Fibroblast of skin of scalp (primary cell): ENCODE measurements at regions not wholly inside any gene's neighbourhood (a gene's known extent, or its start where the extent isn't known, plus 50 kb on each side); places are given as distances from the start of the nearest gene placed in this dataset.
"Not testable (repeated sequence)": the region's sequence is repeated elsewhere in the genome, so short reads cannot be mapped to it uniquely, and the experiment has no call there.

Experiments used
- DNase-seq: peaks from one replicate; pipeline ENCODE4 v3.0.0-alpha.2; 2013

DNA sequence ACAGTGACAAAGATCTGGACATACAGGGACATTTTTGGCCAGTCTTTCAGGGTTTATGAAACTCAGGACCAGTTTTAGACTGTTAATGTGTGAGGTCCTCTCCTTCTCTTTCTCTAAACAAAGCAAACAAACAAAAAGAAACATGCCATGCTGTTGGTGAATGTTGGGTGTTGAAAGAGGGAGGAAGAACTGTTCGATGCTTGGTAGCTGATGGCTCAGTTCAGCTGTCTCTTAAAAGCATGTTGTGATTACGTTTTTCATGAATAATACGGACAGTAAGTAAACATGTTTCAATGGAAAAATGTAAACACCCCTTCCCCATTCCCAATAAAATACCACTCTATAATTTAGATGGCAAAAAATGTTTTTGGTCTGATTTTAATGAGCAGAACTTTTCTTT, 219.1 kb downstream of the SEC23IP start:
- no peak for DNase-seq

DNA sequence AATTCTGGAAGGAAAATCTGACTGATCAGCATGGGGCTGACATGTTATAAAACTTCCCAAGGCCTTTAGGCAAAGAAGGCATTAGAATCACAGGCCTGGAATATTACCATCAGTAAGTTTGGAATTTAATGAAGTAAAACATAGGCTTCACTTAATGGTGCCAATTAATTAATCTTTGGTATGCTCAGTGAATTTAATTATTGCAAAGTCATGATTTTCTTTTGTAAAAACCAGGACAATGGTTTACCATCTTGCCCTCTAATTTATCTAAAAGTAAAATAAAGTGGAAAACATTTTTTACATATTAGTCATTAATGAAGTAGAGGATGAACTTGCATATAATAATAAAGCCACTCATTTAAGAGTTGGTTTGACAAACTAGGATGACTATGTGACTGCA, 220.3 kb downstream of the SEC23IP start:
- no peak for DNase-seq

DNA sequence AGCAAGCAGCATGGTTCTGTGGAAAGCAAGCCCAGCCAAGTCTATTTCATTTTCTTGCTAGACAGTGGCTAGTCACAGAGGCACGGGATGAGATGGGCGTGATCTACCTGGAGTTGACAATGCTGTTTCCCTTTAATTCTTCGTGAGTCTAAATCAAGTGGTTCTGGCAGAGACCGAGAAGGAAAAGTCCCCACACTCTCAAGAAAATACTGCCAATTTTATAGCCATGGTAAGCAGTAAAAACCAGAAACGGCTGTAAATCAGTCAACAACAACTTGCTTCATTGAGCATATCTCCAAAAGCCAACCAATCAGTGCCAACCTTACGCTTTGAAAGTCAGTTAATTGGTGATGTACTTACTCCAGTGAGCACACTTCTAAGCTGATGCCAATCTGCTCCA, 223.4 kb downstream of the SEC23IP start:
- no peak for DNase-seq

DNA sequence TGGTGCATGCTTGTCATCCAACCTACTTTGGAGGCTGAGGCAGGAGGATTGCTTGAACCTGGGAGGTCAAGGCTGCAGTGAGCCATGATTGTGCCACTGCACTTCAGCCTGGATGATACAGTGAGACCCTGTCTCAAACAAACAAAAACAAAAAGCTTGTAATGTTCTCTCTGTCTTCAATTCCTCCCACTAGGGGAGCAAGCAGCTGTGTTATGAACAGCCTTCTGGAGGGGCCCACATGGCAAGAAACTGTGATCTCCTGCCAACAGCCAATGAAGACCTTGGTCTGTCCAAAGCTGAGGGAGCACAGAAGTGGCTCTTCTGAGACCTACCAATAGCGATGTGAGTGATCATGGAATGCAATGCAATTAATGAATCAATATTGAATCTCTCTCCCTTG, 229.2 kb downstream of the SEC23IP start:
- DNase-seq: no peak

DNA sequence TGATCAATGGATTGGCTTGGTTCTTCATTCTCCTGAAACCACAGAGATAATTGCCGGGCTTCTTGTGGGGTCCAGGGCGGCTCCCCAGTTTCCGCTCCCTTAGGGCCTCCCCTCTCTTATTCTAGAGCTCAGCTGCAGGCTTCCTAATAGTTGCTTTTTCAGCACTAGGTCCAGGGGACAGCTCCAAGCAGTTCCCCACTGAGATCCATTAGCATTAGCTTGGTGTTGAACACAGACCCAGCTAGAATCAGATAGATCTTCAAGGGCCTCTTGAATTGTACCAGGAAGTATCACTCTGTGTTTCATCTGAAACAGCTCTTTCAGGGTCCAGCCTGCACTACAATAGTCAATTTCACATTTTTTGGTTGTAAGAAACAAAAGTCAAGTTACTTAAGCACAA, 238.7 kb downstream of the SEC23IP start:
- DNase-seq: peak; percentile 4

DNA sequence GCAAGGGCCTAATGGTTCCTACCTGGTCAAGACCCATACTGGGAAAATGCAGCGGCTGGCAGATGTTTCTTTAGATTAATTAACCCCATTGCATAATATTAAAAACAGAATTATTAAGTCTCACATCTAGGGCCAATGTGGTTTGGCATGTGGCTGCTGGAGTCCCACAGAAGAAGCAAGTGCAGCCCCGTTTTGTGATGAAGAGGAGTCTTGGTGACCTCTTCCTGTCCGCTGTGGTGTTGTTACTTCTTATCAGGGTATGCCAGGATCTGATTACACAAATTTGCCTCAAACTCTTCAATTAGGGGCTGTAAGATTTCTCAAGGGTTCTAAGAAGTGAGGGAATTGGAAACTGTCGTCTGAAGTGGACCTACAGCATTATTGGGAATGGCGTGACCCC, 240.3 kb downstream of the SEC23IP start:
- no peak for DNase-seq

DNA sequence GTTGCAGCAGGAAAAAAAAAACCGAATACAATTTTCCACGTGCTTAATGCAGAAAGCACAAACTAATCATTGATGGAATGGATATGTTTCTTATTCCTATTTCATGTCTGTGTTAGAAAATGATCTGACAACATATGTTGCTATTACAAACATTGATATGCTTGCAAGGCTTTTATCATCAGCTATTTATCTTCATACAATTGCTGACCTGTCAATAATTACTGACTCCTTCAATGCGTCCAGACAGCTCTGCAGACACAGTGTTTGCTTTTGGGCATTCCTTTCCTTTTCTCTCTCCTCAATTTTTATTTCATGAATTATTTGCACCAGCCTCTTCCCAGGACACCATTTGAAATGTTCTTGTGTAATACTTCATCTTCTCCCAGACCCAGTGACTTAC, 246.2 kb downstream of the SEC23IP start:
- no peak for DNase-seq

DNA sequence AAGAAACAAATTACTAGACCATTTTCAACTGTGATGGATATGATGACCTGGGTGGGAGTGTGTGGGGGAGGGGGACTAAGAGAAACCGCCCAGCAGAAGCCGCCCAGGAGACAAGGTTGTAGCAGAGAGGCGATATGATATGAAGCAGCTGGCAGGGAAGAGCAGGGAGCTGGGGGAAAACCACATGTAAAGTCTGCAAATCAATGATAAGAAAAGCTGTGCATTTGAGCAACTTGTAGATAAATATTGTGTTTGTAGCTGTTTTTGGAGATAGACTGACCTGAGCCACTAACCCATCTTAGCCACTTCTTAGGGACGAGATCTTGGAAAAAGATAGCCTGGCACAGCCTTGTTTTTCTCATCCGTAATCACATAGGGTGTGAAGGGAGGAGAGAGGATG, 252.6 kb downstream of the SEC23IP start:
- DNase-seq: no peak

DNA sequence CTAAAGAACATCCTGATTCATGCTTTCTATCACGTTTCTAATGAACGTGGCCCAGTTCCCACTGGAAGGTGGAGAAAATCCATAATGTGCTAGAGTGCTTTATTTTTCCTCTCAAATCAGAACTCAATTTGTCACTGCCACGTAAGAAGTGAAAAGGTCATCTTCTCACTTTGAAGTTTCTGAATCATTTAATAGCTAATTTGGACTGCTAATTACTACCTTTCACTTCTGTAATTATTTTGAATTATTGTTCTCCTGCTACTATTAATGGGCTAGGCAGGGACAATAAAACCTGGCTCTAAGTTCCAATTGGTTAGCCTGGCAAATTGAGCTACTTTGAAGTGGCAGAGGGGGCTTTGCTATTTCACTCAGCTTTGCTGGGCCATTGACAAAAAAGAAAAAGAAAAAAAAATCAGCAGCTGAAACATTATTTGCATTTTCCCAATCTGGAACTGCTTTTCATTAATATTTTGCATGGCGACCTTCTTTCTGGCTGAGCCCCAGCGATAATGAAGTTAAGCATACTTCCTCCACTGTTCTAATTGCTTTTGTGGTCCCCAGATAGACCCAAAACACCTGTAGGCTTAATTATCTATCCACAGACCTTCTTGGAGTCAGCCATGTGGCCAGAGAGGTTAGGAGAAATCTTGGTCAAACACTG, 264.2 kb downstream of the SEC23IP start:
- no peak for DNase-seq

DNA sequence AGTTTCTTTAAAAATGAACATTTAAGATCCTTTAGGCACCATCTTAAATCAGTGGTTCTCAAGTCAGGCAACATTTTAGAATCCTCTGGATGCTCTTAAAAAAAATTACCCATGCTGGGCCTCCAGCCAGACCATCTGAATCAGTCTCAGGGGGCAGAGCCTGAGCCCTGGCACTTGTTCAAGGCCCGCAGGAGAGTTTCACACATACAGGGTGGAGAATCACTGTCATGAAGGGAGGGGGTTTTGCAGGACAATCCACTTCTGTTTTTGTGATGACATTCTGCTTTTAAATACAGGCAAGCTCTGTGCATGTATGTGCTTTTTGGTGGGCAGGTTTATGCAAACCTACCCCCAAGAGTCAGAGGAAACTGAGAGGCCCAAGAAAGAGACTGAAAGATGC, 268.6 kb downstream of the SEC23IP start:
- DNase-seq: no peak

DNA sequence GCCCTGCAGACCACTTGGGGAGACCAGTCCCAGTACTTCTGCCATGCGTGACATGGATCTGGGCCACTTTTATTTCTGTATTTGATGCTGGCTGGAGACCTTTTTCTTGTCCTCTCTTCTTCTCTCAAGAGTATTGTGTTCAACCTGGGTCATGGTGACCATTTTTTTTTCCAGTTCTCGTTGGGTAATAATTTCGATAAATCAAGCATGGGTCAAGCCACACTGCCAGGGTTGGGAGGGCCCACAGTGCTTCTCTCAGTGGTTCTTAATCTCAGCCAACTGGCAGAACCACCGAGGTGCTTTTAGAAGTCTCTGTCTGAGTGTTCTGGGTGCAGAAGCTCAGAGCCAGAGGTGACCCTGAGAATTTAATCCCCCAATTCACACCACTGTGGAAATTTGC, 269.9 kb downstream of the SEC23IP start:
- no peak for DNase-seq

DNA sequence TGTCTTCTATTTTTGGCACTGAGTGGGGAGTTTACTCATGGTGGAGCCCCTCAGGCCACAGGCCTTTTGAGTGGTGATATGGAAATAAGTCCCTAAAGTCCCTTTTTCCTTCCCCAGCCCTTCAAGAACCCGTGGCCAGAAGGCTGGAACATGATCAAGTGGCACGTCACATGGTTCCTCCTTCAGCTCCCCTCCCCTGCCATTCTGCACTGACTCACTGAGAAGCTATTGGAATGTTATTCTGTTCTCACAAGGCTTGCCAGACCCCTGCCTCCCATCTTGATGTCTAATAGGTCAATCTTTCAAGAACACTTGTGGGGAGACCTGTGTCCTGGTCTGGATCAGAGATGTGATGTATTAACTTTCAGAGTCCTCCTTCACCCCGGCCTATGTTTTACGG, 279.8 kb downstream of the SEC23IP start:
- peak; percentile 8 for DNase-seq

DNA sequence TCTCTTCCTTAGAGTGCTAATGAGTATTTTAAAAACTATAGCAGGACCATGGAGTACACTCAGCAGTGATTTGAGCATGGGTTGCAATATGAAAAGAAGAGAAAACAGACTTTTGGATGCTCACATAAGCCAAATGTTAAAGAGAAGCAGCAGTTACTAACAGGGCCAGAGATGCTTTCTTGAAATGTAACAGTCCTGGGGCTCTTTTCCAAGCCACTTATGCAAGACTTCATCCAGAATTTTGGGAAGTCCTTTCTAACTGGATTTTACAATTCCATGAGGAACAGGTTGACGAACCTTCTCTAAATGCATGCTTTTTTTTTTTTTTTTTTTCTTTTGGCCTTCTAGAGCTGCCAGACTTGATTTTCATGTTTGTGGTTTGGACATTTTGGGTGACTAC, 282.0 kb downstream of the SEC23IP start:
- DNase-seq: no peak

DNA sequence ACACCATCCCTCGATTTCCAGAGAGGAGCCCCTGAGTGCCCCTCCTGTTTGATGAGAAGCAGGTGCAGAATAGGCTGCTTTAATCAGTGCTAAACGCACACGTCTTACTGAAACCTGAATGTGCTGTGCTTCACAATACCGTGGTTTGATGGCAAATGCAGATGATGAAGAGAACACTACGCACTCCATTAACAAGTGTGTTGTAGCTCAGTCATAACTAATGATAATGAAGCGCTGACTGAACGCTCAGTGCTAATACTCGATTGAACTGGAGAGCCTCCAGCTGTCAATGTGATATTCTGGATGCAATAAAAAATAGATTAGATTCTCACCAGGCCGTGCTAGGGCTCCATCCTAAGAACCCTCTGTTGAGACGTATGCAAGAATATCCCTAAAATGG, 279.7 kb upstream of the PLPP4 start:
- no peak for DNase-seq

DNA sequence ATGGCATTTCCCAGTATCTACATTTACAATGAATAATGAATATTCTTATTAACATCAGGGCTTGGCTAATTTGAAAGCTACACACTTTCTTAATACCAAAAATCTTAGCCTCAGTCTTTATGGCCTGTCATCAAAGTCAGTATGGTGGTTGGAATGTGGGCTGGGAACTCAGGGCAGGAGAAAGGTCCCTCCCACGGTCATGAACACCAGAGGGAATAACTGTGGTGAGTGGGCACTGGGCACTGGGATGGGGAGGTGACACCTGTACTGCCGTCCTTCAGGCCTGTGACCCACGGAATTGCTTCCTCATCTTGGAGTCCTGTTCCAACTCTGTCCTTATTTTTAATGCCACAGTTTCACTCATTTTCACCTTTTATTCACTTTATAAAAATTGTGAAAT, 276.9 kb upstream of the PLPP4 start:
- DNase-seq: no peak

DNA sequence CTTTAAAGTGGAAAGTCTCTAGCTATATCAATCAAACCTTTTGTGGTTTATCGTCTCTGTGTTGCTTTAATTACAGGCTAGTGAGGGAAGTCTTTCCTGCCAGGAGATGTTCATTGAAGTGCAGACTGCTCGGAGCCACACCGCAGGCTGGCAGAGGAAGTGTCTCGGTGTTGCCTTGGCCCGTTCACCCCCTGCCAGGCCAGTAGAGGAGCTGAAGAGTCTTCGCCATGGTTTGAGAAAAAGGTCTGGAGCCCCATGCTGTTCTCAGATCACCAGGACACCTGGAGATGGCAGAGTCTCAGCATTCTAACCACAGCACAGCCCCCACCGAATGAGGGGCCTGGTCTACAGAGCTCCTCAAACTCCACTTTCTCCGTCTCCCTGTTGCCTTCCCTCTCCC, 275.9 kb upstream of the PLPP4 start:
- DNase-seq: no peak

DNA sequence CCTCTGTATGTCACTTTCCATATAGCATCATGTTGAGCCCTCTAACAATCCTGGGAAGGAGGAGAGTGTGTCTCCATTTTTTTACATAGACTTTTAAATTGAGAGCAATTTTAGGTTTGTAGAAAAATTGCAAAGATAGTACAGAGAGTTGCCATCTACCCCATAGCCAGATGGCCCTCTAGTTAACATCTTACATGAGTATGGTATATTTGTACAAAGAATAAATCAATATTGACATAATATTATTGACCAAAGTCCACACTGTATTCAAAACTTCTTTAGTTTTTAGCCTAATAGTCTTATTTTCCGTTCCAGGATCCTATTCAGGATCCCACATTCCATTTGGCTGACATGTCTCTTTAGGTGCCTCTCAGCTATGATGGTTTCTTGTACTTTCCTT, 274.6 kb upstream of the PLPP4 start:
- no peak for DNase-seq

DNA sequence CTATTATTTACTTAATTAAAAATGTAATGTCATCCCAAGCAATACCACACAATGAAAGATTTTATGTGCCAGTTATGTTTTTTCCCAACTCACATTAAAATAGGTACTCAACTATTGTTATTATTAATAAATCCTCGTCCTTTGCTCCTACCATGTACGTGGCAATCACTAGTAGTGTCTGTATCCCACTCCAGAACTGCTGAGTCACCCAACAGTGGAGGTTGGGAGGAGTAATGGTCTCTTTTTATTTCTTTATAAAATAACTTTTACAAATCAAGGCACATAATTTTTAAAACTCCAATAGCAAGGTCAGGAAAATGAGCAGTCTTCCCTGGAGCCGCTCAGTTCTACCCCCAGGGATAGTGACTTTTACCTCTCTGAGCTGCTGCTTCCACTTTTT, 273.5 kb upstream of the PLPP4 start:
- no peak for DNase-seq

DNA sequence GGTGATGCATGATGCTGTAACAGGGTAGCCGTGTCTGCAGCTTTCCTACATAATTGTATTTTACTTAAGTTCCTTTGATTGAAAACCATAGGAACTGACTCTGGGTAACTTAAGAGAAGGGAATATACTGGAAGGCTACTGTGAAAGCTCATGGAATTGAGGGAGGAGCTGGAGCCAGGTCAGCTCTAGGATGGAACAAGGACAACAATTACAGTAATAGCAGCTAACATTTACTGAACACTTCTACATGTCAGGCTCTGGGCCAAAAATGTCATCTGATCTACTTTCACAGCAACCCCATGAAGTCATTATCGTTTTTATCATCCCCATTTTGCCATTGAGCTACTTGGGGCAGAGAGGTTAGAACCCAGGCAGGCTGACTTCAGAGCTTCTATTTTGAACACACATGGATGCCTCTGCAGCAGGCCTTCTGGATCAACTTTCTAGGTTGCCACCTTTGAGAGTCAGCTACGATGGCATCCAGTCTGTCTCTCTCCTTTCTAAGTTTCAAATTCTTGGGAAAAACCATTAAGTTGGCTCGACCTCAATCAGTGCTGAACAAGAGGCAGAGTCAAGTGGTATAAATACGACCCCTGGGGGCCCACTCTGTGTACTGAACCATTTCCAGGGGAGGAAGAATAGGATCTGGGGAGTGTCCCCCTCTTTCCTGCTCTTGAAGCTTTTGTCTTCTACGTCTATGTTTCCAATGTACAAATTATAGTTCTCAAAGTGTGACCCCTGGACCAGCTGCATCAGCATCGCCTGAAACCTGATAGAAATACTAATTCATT, 272.3 kb upstream of the PLPP4 start:
- no peak for DNase-seq

DNA sequence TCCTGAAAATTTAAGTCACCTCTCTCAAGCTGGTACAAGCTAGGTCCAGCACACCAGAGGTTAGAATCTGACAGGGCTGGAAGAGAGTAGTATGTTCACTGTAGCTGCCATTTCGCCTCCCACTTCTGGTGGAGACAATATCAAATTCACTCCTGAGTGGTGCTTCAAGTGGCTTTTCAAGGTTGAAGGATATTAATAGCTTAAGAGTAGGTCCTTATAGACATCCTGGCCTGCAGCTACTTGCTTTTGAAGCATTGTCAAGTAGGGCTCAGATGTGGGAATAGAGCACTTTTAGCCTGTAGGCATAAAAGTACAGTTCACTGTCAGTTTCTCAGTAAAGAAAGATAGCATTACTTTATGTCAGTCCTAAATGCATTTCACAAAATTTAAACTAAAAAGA, 270.5 kb upstream of the PLPP4 start:
- DNase-seq: no peak

DNA sequence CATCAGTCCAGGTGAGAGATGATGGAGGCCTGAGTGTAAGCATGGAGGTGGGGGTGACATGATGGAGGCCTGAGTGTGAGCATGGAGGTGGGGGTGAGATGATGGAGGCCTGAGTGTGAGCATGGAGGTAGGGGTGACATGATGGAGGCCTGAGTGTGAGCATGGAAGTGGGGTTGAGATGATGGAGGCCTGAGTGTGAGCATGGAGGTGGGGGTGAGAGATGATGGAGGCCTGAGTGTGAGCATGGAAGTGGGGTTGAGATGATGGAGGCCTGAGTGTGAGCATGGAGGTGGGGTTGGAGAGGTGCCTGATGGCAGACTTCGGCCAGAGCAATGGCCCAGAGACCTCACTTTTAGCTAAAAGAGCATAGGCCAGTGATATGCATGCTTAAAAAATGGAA, 269.9 kb upstream of the PLPP4 start:
- not testable (repeated sequence) for DNase-seq

DNA sequence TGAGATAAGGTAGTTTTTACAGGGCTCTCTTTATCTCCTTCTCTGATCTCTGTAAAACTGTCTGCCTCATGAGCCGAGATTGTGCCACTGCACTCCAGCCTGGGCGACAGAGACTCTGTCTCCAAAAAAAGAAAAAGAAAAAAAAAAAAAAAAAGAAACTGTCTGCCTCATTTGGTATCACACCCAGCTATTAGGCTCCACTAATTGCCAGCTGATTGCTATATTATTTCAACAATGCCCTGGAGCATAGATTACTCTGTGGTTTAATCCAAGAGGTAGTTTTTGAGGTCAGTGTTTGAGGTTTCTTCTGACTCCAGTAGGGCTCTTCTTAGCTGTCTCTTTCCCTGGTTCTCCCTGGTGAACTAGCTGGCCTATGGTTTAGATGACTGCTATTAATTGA, 268.1 kb upstream of the PLPP4 start:
- no peak for DNase-seq

DNA sequence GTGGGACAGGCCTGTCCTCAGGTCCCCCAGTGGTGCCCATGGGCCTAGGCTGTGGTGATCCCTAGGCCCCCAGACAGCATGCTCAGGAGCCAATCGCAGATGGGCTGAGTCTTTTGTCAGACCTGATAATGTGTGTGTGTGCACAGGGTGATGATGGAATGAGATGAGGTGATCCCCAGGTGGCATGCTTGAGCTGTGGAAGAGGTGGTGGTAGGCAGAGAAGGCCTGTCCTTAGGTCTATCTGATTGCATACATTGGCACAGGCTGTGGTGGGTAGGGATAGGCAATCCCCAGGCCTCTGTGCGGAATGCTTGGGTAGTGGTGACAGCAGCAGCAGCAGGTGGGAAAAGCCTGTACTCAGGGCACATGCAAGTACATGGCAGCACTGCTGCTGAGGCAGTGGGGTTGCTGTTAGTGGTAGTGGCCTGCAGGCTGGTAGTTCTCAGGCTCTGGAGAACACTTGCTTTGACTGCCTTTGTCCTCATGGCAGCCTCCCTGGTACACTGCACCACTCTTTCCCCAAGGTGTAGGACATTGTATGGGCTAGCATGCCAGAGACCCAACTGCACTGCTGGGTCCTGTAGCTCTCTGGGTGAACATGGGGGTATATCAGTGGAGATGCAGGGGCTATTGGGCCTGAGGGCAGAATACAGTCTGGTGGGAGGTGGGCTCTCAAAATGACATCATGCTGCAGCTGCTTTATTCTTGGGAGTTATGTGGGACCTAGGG, 260.9 kb upstream of the PLPP4 start:
- DNase-seq: no peak

DNA sequence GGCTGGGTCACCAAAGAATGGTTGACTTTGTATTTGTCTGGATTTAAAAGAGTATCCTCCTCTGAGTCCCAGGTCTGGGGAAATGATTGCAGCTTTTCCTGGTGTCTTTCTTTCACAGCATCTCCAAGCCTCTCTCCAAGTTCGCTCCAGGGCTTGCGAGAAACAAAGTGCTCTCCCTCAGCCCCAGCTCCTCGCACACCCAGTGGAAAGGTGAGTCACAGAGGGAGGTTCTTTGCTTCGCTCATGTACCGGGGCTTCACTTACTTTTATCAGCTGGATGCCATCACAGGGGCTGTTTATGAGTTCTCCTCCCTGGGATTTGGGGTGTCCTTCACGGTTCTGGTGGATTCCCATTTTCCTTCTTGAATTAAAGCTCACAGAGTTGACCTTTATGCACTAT, 252.2 kb upstream of the PLPP4 start:
- DNase-seq: no peak
